Gastrocnemius medialis (tissue), 4 donors: ENCODE measurements at regions not wholly inside any gene's neighbourhood (a gene's known extent, or its start where the extent isn't known, plus 50 kb on each side); places are given as distances from the start of the nearest gene placed in this dataset.

Experiments
- ATAC-seq, 2 donors: fragments of 150-250 bp; one replicate each; pipeline ENCODE4 v1.9.1; 2016
- DNase-seq, 2 donors: peaks; one replicate each; pipeline ENCODE4 v3.0.0-alpha.2; 2019
- H3K27ac ChIP-seq, 4 donors: fragments of 200-600 bp; sonication (generic); 1 replicate in 1 of 4; 2 replicates in 3 of 4; pipeline ENCODE4 v1.5.1; 2016 to 2018; ENCODE audit warnings: mild to moderate bottlenecking in 2 of 4, moderate library complexity in 1 of 4
- H3K27me3 ChIP-seq, 3 donors: fragments of 200-600 bp; sonication (generic) in 2 of 3; 1 replicate in 1 of 3; 2 replicates in 2 of 3; pipeline versions ENCODE4 v1.5.1 to v1.6.0; 2016 to 2019; ENCODE audit warnings: mild to moderate bottlenecking in 1 of 3, moderate library complexity in 1 of 3
- H3K36me3 ChIP-seq, 2 donors: fragments of 200-600 bp; sonication (generic) in 1 of 2; one replicate each; pipeline ENCODE4 v1.5.1; 2017 to 2018
- H3K4me1 ChIP-seq, 2 donors: fragments of 200-600 bp; sonication (generic) in 1 of 2; one replicate each; pipeline ENCODE4 v1.5.1; 2016 to 2017; ENCODE audit warnings: mild to moderate bottlenecking in 2 of 2
- H3K4me3 ChIP-seq, 4 donors: fragments of 200-600 bp; sonication (generic) in 3 of 4; 1 replicate in 1 of 4; 2 replicates in 3 of 4; pipeline ENCODE4 v1.5.1; 2016 to 2019; ENCODE audit warnings: mild to moderate bottlenecking in 2 of 4
- H3K9me3 ChIP-seq, 3 donors: fragments of 200-600 bp; sonication (generic) in 2 of 3; 1 replicate in 1 of 3; 2 replicates in 2 of 3; pipeline ENCODE4 v1.5.1; 2016 to 2019
- CTCF ChIP-seq, 5 experiments: fragments of 450-650 bp in 3 of 5; fragments of 200-600 bp in 2 of 5; sonication (generic) in 2 of 5; IDR thresholded peaks in 4 of 5; conservative IDR thresholded peaks in 1 of 5; 1 replicate in 4 of 5; 2 replicates in 1 of 5; pipeline ENCODE4 v1.5.1; 2016 to 2019; ENCODE audit warnings: antibody characterized with exemption in 5 of 5, mild to moderate bottlenecking in 3 of 5, moderate library complexity in 3 of 5
- POLR2A ChIP-seq, 2 donors: fragments of 450-650 bp; IDR thresholded peaks; one replicate each; pipeline ENCODE4 v1.6.1; 2017; ENCODE audit warnings: antibody characterized with exemption in 2 of 2, mild to moderate bottlenecking in 2 of 2, moderate library complexity in 2 of 2
- in situ Hi-C, 4 donors: fragments of 200-750 bp; cut with MboI; loops; one replicate each; pipeline versions ENCODE4 v1.15.0 to v1.8.0; 2017; ENCODE audit warnings: low sequenced_read_pairs in 4 of 4
- intact Hi-C: fragments of 100-400 bp; cut with DNase I; formaldehyde crosslinking; loops from one replicate; pipeline ENCODE4 v1.15.1; 2023; ENCODE audit warnings: low total_unique reads

GRCh38 chr3:159829056-159829455 is 159.6 kb upstream of the IL12A start:
- Histone ChIP-seq H3K27me3 (no peaks in the 10 kb centered on the region), H3K27ac (peak overlapping the region; percentile 80 to 84 (median 82)), H3K9me3 (no peaks in the 10 kb centered on the region), H3K4me1 (peaks cover 29 to 42% of the 10 kb centered on the region in 2 donors), H3K4me3 (peak overlapping the region; percentile 17 to 51 (median 24)), H3K36me3 (no peaks in the 10 kb centered on the region)
- in situ Hi-C loops = loop anchor here (5.0 to 10.0 kb wide), 5 partner anchors 53 to 178 kb away; no protein-coding TSS in a partner anchor
- peak in 1 of 2 donors; percentile 38 for ATAC-seq
- no peak for DNase-seq
- intact Hi-C loops = loop anchor here (1.0 to 10.0 kb wide), 3 partner anchors 28 to 736 kb away; partner anchors contain the start of gene KPNA4
- no peak for TF ChIP-seq POLR2A (IDR thresholded peaks at IDR 0.05)
- TF ChIP-seq CTCF (IDR thresholded peaks at IDR 0.05 in 4 of 5, conservative IDR thresholded peaks at IDR 0.05 in 1 of 5) = no peak

DNA sequence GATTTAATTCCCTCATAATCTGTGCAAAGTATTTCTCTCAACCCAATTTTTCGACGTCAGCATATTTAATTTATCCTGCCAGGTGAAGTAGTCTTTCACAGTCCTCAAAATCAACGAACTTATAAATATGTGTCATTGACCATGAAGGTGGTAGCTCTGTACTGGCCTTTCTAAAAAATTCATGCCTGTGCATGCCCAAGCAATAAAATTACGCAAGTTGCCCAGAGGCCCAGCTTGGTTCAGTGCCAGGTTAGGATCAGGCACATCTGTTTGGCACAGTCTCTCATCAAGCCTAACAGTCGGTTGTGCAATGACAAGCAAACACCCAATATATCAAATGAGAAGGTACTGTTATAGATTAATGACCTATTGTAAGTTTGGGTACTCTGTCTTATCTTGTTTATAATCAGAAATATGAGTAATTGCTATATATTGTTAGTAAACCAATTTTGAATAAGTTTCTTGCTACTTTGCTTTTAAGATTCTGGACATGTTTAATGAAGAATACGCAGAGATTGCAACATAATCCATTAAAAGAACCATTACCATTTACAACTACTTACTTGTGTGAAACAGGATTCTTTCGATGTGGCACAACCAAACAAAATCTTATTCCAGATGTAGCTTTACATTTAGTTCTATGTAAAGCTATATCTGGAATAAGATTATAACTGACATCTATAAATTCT is 159.0 kb upstream of the IL12A start:
- TF ChIP-seq CTCF (IDR thresholded peaks at IDR 0.05 in 4 of 5, conservative IDR thresholded peaks at IDR 0.05 in 1 of 5) = no peak
- no peak for TF ChIP-seq POLR2A (IDR thresholded peaks at IDR 0.05)
- Histone ChIP-seq H3K27ac (peak overlapping the region; percentile 80 to 84 (median 82)), H3K36me3 (no peaks in the 10 kb centered on the region), H3K27me3 (no peaks in the 10 kb centered on the region), H3K9me3 (no peaks in the 10 kb centered on the region), H3K4me3 (no peak overlapping the region), H3K4me1 (peaks cover 25 to 39% of the 10 kb centered on the region in 2 donors)
- peak; percentile 53 for ATAC-seq
- in situ Hi-C loops (loop anchor here (5.0 to 10.0 kb wide), 5 partner anchors 53 to 178 kb away; no protein-coding TSS in a partner anchor), intact Hi-C loops (loop anchor here (1.0 to 10.0 kb wide), 4 partner anchors 27 to 735 kb away; partner anchors contain the start of gene KPNA4)
- DNase-seq = peak; percentile 59 to 75

DNA sequence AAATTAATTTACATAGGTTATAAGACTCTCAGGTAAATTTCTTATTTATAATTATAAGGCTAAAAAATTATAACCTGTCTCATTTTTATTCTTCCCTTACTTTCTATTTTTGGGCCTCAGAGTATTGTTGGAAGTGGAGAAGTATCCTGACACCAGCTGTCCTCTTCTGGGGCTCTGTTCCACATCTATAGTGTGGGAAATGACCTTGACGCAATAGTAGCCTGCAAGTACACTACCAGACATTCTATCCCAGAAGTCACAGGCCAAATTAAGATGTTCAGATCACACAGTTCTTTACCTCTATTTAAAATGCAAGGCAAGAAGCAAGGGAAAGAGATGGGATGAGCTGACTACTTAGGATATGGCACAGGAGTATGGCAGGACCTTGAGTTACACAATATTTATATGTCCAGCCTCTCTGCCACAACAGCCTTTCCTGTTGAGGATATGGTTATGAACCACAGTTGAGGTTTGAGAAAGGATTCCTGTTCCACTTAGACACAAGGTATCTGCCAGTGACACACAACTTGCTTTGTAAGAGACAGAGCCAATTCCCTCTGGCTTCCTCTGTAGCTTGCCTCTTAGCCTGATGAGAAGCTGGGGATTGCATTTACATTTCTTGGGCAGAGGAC is 158.0 kb upstream of the IL12A start:
- H3K27ac ChIP-seq = peak overlapping the region; percentile 80 to 84 (median 82)
- no peaks in the 10 kb centered on the region for H3K9me3 ChIP-seq
- intact Hi-C loops = loop anchor here (1.0 kb wide), 1 partner anchor 176 kb away; no protein-coding TSS in a partner anchor
- H3K36me3 ChIP-seq = no peaks in the 10 kb centered on the region
- H3K4me3 ChIP-seq = no peak overlapping the region
- H3K27me3 ChIP-seq = no peaks in the 10 kb centered on the region
- in situ Hi-C loops = no loop called here
- ATAC-seq (peak; percentile 75 to 80), DNase-seq (peak; percentile 24 to 44)
- no peak for TF ChIP-seq POLR2A (IDR thresholded peaks at IDR 0.05)
- H3K4me1 ChIP-seq = peaks cover 25 to 33% of the 10 kb centered on the region in 2 donors

GRCh38 chr3:159831466-159831865 is 157.2 kb upstream of the IL12A start:
- H3K4me3 ChIP-seq = no peak overlapping the region
- DNase-seq = no peak
- H3K4me1 ChIP-seq = peaks cover 29 to 36% of the 10 kb centered on the region in 2 donors
- intact Hi-C loops = no loop called here
- no peaks in the 10 kb centered on the region for H3K9me3 ChIP-seq
- no peaks in the 10 kb centered on the region for H3K27me3 ChIP-seq
- peak overlapping the region in 3 of 4 donors; percentile 80 to 84 (median 81) for H3K27ac ChIP-seq
- no peak for ATAC-seq
- no peaks in the 10 kb centered on the region for H3K36me3 ChIP-seq
- in situ Hi-C loops = no loop called here
- no peak for TF ChIP-seq POLR2A (IDR thresholded peaks at IDR 0.05)
- no peak for TF ChIP-seq CTCF (IDR thresholded peaks at IDR 0.05 in 4 of 5, conservative IDR thresholded peaks at IDR 0.05 in 1 of 5)

- Histone ChIP-seq H3K4me3 (no peak overlapping the region), H3K9me3 (no peaks in the 10 kb centered on the region), H3K27me3 (no peaks in the 10 kb centered on the region), H3K36me3 (no peaks in the 10 kb centered on the region), H3K27ac (peak overlapping the region in 2 of 4 donors; percentile 81 to 84), H3K4me1 (peaks cover 33 to 41% of the 10 kb centered on the region in 2 donors)
- TF ChIP-seq POLR2A (IDR thresholded peaks at IDR 0.05) = no peak
- intact Hi-C loops = no loop called here
- in situ Hi-C loops = no loop called here
- no peak for DNase-seq
- no peak for ATAC-seq
These were observed 156.6 kb upstream of the IL12A start for GRCh38 chr3:159832024-159832423.
